Fibroblast of lung (primary cell): ENCODE measurements at regions not wholly inside any gene's neighbourhood (a gene's known extent, or its start where the extent isn't known, plus 50 kb on each side); places are given as distances from the start of the nearest gene placed in this dataset.

ENCODE experiments used
- DNase-seq, 2 donors: peaks; one replicate each; pipeline versions ENCODE4 v3.0.0 to v3.0.0-alpha.2; 2010; ENCODE audit warnings: low read depth in 2 of 2
- H2AFZ ChIP-seq: 2 replicates; pipeline ENCODE4 v1.5.1; 2012; ENCODE audit warnings: low read length, control low read depth, inconsistent platforms
- H3K27ac ChIP-seq: 2 replicates; pipeline ENCODE4 v1.5.1; 2011; ENCODE audit warnings: low read length, control low read depth; ENCODE audit not compliant: insufficient read depth
- H3K27me3 ChIP-seq: 2 replicates; pipeline ENCODE4 v1.5.1; 2011; ENCODE audit warnings: mild to moderate bottlenecking, low read length; ENCODE audit not compliant: control insufficient read depth, insufficient read depth
- H3K36me3 ChIP-seq: 2 replicates; pipeline ENCODE4 v1.5.1; 2011; ENCODE audit warnings: low read length; ENCODE audit not compliant: control insufficient read depth, insufficient read depth
- H3K4me1 ChIP-seq: 2 replicates; pipeline ENCODE4 v1.5.1; 2011; ENCODE audit warnings: low read length; ENCODE audit not compliant: control insufficient read depth, insufficient read depth; ENCODE audit errors: extremely low read depth
- H3K4me2 ChIP-seq: 2 replicates; pipeline ENCODE4 v1.5.1; 2011; ENCODE audit warnings: low read length, control low read depth; ENCODE audit not compliant: insufficient read depth; ENCODE audit errors: extremely low read depth
- H3K4me3 ChIP-seq, 4 experiments: fragments of 200-600 bp in 1 of 4; sonication (generic) in 1 of 4; replicated peaks in 1 of 4; 2 replicates each; pipeline ENCODE4 v1.5.1; 2011 to 2016; ENCODE audit warnings: low read length in 4 of 4, low read depth in 3 of 4, mild to moderate bottlenecking in 3 of 4, control low read depth in 2 of 4, inconsistent platforms in 1 of 4, mixed read lengths in 1 of 4; ENCODE audit not compliant: insufficient read depth in 1 of 4; ENCODE audit errors: control extremely low read depth in 1 of 4
- H3K79me2 ChIP-seq: 2 replicates; pipeline ENCODE4 v1.5.1; 2012; ENCODE audit warnings: mild to moderate bottlenecking, low read length, inconsistent platforms; ENCODE audit not compliant: control insufficient read depth, insufficient read depth
- H3K9ac ChIP-seq: 2 replicates; pipeline ENCODE4 v1.5.1; 2011; ENCODE audit warnings: mild to moderate bottlenecking, low read length, control low read depth; ENCODE audit not compliant: insufficient read depth
- H3K9me3 ChIP-seq: 2 replicates; pipeline ENCODE4 v1.5.1; 2012; ENCODE audit warnings: low read depth, low read length; ENCODE audit not compliant: control insufficient read depth, insufficient read depth
- H4K20me1 ChIP-seq: 2 replicates; pipeline ENCODE4 v1.5.1; 2011; ENCODE audit warnings: low read length; ENCODE audit not compliant: control insufficient read depth, insufficient read depth; ENCODE audit errors: extremely low read depth
- CTCF ChIP-seq, 2 donors: IDR thresholded peaks in 1 of 2; conservative IDR thresholded peaks in 1 of 2; 1 replicate in 1 of 2; 2 replicates in 1 of 2; pipeline ENCODE4 v1.5.1; 2011 to 2012; ENCODE audit warnings: low read length in 2 of 2, control low read depth in 1 of 2, inconsistent platforms in 1 of 2, low read depth in 1 of 2, mild to moderate bottlenecking in 1 of 2
- EZH2 ChIP-seq: IDR thresholded peaks from 2 replicates; pipeline ENCODE4 v1.5.1; 2012; ENCODE audit warnings: low read length, control low read depth, mild to moderate bottlenecking; ENCODE audit errors: missing control alignments

- no peak for DNase-seq
- H3K79me2 ChIP-seq = no peaks in the 10 kb centered on the region
- no peaks in the 10 kb centered on the region for H3K27me3 ChIP-seq
- no peaks in the 10 kb centered on the region for H3K36me3 ChIP-seq
- H3K27ac ChIP-seq = no peak overlapping the region
- no peak overlapping the region for H3K4me3 ChIP-seq
- H3K9me3 ChIP-seq = no peaks in the 10 kb centered on the region
- H3K4me1 ChIP-seq = no peaks in the 10 kb centered on the region
- H3K4me2 ChIP-seq = no peak overlapping the region
- no peak overlapping the region for H3K9ac ChIP-seq
- H2AFZ ChIP-seq = no peak overlapping the region
- no peaks in the 10 kb centered on the region for H4K20me1 ChIP-seq
- TF ChIP-seq EZH2 = no peak
- TF ChIP-seq CTCF (conservative IDR thresholded peaks at IDR 0.05 in 1 of 2, IDR thresholded peaks at IDR 0.05 in 1 of 2; ENCODE audit: low read depth in 1 of 2, low read length in 2 of 2) = no peak
Observed at GRCh38 chr1:93769777-93770176, 88.1 kb upstream of the BCAR3 start.

- no peak for DNase-seq
- H3K4me1 ChIP-seq = no peaks in the 10 kb centered on the region
- H4K20me1 ChIP-seq = no peaks in the 10 kb centered on the region
- H3K4me3 ChIP-seq = no peak overlapping the region
- no peaks in the 10 kb centered on the region for H3K27me3 ChIP-seq
- no peaks in the 10 kb centered on the region for H3K36me3 ChIP-seq
- TF ChIP-seq CTCF (conservative IDR thresholded peaks at IDR 0.05 in 1 of 2, IDR thresholded peaks at IDR 0.05 in 1 of 2; ENCODE audit: low read depth in 1 of 2, low read length in 2 of 2) (no peak), EZH2 (no peak)
- H2AFZ ChIP-seq = no peak overlapping the region
- no peak overlapping the region for H3K4me2 ChIP-seq
- H3K9me3 ChIP-seq = no peaks in the 10 kb centered on the region
- no peak overlapping the region for H3K9ac ChIP-seq
- no peak overlapping the region for H3K27ac ChIP-seq
- H3K79me2 ChIP-seq = no peaks in the 10 kb centered on the region
Observed at GRCh38 chr1:93768380-93768863, 86.8 kb upstream of the BCAR3 start.

GRCh38 chr1:93766451-93766850, 84.8 kb upstream of the BCAR3 start:
- H3K79me2 ChIP-seq = no peaks in the 10 kb centered on the region
- peak in 1 of 2 donors; percentile 31 for DNase-seq
- H3K9me3 ChIP-seq = no peaks in the 10 kb centered on the region
- H3K9ac ChIP-seq = no peak overlapping the region
- TF ChIP-seq EZH2 (no peak), CTCF (conservative IDR thresholded peaks at IDR 0.05 in 1 of 2, IDR thresholded peaks at IDR 0.05 in 1 of 2; ENCODE audit: low read depth in 1 of 2, low read length in 2 of 2) (no peak)
- H3K4me2 ChIP-seq = no peak overlapping the region
- H3K27me3 ChIP-seq = no peaks in the 10 kb centered on the region
- H4K20me1 ChIP-seq = no peaks in the 10 kb centered on the region
- no peak overlapping the region for H3K27ac ChIP-seq
- H3K4me3 ChIP-seq = no peak overlapping the region
- no peaks in the 10 kb centered on the region for H3K4me1 ChIP-seq
- H2AFZ ChIP-seq = no peak overlapping the region
- no peaks in the 10 kb centered on the region for H3K36me3 ChIP-seq
